NCI-H345 (cell line): ENCODE measurements at regions not wholly inside any gene's neighbourhood (a gene's known extent, or its start where the extent isn't known, plus 50 kb on each side); places are given as distances from the start of the nearest gene placed in this dataset.
"Not testable (repeated sequence)": the region's sequence is repeated elsewhere in the genome, so short reads cannot be mapped to it uniquely, and the experiment has no call there.

Source experiments
- DNase-seq: peaks from one replicate; lab custom pipeline; 2025; lab: John Stamatoyannopoulos, UW

DNA sequence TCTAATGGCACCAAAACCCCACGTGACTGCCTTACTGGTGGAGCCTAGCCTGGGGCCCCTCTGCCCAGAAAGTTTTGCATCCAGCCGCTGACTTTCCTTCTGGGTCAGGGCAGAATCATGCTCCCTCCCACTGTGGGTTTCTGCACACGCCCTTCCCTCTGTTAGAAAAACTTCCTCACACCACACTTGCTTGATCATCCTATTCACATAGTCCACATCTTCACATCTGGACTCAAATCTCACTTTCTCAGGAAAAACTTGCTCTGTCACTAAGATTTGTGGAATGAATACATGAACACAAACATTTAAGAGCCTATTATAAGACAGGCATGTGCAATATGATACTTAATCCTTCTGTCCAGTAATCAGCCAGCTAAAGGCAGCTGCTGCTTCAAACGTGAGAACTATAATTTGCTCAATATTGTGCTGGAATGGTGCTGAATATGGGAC is 274.7 kb downstream of the RND3 start:
- no peak for DNase-seq

DNA sequence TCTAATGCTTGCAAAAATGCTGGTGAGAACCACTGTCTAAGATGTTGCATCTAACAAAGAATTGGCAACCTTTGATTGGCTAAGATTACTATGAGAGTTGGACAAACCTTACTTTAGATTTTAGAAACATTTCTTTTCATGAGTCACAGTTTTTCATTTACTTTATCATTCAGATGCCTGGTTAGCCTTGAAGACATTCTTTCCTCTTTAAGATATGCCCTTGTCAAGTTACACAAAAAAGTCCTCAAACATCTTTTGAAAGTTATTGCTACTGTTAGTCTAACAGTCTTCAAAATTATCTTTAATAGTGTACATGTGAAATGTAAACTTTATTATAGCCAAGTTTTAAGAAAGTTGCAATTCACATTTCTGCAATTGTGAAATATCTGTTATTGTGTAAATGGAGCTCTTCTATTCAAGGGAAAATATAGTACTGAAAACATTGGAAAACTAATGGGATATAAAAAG is 276.3 kb downstream of the RND3 start:
- no peak for DNase-seq

DNA sequence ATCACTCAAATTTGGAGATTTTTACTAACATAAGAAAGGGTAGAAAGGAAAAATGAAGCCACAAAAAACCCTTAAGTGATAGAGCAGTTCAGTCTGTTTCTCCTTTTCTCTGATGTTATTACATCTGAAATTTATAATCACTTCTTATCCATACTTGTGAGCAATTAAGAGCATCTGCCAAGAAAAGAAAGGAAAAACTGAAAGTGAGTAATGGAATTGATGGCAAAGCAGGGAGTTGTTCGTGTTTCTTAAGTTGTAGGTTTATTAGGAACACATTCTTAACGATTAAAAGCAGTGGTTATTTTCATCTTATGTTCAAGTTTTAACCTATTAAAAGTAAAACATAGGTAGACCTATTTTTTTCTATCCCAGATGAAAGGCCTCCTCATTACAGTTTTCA is 277.7 kb downstream of the RND3 start:
- DNase-seq = no peak

DNA sequence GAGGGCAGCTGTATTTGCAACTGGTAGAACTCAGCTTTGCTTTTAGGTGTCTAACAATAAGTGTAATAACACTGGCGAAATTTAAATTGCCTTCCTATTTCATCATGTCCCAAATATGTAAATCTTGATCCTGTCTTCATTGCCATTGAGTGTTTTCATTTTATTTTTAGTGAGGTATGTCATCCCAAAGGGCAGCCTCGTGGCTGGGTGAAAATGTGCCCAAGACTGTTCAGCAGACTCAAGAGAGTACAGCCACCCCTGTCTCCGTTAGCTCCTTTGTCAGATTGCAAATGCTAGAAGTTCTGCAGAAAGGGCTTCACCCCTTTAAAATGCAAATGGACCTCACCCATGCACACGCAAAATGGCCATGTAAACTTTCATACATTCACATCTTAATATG is 278.8 kb downstream of the RND3 start:
- no peak for DNase-seq

DNA sequence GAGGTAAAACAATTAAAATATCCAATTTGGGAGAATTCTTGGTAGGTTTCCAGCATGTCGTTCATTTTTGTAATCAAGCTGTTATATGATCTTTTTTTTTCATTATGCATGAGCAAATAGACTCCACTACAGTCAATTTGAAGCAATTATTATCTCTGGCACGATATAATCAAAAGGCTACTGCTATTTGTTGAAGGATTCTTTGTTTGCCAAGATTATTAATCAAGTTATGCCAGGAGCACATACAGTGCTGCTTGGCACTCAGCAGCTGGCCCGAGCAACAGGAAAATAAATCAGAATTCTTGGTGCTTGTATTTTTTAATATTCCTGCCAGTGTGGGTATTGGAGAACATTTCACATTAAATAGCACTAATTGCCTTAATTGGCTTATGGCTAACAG is 279.5 kb downstream of the RND3 start:
- no peak for DNase-seq

DNA sequence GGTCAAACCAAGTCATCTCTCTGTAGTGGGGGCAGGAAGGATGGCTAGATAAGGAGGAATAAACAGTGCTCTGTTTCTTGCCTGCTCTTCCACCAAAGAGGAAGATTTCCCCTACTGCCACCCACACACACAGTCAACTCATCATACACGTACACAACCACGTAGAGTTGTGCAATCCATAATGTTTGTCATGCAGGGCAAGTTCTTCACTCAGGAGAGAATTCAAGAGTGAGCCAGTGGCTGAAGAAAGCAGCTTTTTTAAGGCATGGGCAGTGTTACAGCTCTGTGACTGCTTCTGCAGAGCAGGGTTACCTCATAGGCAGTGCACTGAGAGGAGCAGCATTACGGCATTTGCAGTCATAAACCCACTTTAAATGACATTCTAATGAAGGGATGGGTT is 283.0 kb downstream of the RND3 start:
- no peak for DNase-seq

DNA sequence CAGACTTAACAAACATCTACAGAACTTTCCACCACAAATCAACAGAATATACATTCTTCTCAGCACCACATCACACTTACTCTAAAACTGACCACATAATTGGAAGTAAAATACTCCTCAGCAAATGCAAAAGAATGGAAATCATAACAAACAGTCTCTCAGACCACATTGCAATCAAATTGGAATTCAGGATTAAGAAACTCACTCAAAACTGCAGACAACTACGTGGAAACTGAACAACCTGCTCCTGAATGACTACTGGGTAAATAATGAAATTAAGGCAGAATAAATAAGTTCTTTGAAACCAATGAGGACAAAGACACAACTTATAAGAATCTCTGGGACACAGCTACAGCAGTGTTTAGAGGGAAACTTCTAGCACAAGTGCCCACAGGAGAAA is 292.7 kb downstream of the RND3 start:
- not testable (repeated sequence) for DNase-seq

DNA sequence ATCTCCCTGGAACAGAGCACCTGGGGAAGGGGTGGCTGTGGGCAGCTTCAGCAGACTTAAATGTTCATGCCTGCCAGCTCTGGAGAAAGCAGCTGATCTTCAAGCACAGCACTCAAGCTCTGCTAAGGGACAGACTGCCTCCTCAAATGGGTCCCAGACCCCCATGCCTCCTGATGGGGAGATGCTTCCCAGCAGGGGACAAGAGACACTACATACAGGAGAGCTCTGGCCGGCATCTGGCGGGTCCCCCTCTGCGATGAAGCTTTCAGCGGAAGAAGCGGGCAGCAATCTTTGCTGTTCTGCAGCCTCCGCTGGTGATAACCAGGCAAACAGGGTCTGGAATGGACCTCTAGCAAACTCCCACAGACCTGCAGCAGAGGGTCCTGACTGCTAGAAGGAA is 294.8 kb downstream of the RND3 start:
- DNase-seq = no peak

DNA sequence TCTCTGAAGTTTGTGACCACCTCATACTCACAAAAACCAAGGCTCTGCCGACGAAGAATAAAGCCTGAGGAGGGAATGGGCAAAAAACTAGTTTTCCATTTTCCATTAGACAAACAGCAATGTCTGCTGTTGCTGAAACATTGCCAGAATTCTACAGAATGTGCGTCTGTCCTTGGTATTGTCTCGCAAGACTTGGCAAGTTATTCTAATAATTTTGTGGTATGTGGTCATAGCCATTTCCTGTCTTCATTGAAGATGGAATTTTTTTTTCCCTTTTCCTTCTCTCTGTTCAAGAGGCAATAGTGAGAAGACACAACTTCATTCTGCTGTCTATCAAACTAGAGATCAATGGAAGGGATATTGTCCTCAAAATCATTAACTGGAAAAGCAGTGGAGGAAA is 296.1 kb downstream of the RND3 start:
- DNase-seq = no peak

DNA sequence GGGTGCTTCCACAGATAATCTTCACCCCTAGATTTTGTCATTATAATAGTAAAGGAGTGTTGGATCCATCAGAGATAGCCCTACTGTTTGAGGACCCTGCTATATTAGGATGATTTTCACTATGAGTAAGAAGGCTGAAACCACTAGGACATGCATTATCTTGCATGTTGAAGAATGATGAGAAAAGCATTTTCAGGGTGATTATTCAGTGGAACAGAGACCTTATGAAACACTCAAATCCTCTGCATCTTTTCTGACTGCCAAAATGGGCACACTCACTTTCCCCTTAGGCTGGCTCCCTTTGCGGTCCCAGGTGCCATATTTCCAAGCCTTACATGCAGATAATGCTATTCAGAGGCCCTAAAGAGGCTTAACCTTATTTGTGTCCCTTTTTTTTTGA is 296.9 kb downstream of the RND3 start:
- no peak for DNase-seq

DNA sequence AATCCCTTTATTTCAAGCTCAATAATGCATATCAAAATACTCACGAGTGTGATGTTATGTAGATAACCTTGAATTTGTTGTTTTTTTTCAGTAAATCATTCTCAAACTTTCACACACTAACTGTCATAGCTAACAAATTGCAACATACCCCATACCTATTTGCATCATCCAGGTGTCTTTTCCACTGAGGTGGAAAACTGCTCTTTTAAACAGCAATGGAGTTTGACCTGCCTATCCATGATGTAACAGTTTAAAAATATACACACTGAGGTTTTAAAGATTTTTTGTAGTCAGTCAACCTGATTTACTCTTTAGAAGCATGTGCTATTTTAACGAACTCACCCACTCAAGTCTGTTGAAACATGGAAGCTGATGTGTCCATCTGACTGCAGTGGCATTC is 298.7 kb downstream of the RND3 start:
- DNase-seq = no peak

DNA sequence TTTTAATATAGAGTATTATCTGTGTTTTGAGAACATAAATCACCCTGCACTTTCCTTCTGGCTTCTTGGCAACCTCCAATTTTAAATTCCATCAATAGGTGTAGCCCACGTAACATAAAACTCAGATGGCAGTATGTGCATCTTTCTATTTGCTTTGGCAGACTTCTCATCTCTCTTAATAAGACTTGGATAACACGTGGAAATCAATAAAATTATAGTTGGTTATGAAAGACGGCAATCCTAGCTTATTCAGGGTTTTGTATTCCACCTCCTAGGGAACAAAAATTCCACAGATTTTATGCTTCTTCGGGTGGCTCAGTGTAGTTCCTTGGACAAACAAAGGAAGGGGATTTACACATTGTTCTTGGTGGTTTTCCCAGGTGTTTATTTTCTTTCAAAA is 299.3 kb downstream of the RND3 start:
- DNase-seq = no peak

DNA sequence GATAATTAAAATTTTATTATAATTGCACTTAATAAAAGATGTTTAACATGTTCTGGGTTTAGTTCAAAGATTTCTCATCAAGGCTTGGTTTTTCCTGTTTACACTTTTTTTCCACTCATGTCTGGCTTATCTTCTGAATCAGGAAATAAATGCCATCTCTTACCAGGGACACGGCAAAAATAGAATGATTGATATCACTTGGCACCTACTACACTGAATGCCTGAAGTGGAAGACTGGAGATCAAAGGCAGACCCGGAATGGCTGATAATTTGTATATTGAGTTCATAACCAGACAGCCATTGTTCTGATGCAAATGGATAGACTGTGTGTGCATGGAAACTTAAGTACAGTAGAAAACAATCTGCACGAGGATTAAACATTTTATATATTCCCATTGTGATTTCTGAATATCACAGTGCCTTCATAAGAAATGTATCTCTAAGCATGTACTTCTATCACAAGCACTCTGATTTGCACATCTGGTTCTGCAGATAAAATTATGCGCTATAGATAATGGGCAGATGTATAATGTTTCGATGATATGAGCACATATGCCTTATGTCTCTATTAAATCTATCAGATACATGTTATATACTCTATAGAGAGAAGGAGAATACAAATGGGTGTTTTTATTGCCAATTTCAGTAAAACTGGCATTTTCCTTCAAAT is 304.8 kb downstream of the RND3 start:
- DNase-seq = no peak

DNA sequence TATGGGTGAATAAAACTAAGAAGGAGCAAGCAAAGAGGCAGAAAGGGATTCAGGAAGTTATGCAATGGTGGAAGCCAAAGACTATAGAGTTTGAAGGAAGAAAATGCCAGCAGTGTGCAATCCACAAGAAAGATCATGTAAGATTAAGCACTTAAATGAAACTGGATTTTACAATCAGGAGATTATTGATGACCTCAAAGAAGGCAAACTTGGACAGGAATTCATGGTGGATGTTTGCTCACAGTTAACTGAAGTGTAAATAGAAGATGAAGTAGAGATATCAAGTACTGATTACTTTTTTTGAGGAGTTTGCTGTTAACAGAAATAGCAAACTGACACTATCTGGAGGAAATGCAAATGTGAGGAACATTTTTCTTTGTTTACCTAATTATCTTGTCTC is 308.9 kb downstream of the RND3 start:
- DNase-seq = no peak

DNA sequence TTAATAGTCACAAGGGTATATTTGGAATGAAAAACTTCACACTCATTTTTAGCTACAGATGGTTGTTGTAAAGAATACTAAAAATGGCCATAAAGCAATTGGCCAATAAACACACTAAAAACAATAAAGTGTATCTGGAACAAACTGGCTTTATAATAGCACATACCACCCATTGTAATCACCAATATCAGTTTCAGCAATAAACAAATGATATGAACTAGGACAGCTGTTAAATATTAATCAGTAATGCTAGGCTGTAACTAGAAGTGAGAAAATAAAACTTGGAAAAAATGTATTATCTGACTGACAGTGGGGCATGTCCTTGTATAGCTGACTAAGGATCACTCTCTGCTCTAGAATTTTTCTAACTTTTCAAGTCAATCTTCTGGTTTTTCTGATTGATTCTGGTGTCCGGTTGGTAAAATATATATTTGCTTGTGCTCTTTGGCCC is 312.5 kb downstream of the RND3 start:
- no peak for DNase-seq

DNA sequence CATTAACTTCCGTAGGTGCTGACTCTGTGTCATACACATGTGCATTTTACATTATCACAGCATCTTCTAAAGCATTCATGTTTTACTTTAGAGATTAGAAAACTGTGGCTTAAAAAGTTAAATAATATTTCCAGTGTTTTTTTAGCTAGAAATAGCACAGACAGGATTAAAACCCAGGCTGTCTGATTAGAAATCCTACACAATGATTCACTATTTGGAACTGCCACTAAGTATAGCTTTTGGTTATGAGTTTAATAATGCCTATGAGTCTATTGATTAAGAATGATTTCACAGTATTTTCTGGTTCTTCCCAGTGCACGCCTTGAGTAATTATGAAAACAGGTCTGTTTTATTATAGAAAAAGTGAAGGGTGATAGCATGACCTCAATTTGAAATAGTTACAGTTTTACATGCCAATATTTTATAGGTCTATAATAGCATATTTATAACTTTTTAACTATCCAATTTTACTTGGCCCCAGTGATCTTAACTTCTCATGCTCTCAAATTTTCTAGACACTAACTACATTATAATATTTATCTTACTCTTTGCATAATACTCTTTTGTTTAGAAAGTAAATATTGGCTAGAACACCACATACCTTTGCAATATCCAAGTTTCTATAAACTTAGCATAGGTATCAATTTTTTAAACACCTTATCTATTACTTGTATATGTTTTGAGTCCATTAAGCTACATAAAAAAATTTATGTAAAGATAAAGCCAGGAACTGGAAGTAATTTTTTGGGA is 313.2 kb downstream of the RND3 start:
- no peak for DNase-seq

DNA sequence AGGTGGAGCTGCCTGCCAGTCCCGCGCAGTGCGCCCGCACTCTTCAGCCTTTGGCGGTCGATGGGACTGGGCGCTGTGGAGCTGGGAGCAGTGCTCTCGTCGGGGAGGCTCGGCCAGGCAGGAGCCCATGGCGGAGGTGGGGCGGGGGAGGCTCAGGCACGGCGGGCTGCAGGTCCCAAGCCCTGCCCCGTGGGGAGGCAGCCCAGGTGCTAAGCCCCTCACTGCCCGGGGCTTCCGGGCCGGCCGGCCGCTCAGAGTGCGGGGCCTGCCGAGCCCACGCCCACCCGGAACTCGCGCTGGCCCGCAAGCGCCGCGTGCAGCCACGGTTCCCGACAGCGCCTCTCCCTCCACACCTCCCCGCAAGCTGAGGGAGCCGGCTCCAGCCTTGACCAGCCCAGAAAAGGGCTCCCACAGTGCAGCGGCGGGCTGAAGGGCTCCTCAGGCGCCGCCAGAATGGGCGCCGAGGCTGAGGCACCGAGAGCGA is 316.4 kb downstream of the RND3 start:
- no peak for DNase-seq

DNA sequence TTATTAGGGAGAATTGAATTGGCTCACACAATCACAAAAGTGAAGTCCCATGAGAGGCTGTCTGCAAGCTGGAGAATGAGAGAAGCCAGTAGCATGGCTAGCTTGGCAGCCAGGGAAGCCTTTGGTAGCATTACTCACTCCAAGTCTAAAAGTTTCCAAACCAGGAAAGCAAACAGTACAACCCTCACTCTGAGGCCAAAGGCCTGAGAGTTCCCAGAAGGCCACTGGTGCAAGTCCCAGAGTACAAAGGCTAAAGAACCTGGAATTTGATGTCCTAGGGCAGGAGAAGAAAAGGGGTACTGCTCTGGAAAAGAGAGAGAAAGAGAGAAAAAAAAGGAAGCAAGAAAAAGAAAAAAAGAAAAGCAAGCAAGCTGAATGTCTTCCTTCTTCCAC is 318.2 kb downstream of the RND3 start:
- DNase-seq = no peak

DNA sequence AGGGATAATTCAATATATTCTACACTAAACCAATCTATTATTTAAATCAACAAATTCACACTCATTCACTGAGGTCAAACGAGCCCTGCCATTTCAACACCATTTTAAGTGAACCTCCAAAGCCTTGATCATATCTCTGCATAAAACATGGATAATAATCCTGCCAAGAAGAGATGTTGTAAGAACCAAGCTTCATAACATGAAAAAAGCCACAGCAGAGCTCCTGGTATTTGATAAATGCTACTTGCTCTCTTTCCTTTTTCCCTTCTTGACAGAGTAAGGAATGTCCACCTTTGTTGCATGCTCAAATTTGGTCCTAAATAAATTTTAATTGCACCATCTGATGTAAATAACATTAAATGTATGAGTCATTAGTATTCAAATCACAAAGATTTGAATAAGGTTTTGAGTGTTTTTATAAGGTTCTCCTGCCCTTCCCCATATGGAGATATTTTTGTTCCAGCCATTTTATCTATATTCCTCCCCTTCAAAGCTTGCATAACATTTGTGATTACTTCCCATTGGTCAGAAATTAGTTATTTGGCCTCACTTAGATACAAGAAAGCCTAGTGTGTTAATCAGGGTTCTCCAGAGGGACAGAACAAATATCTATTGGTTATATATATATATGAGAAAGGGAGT is 318.8 kb downstream of the RND3 start:
- no peak for DNase-seq

DNA sequence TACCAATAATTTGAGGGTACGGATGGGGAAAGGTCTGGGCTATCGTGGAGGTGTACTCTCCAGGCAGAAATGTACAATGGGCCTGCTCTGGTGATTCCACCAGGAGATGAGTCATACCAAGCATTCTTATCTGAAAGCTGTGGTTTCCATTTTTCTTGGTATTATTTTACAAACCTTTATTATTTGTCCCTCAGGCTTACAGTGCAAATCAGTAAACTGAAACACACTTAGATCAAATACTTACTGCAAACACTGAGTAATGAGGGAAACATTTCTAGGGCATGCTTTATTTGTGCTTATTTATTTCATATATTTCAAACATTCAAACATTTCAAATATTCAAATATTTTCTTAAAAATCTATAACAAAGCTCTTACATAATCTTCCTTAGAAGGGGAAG is 319.8 kb downstream of the RND3 start:
- DNase-seq = no peak

DNA sequence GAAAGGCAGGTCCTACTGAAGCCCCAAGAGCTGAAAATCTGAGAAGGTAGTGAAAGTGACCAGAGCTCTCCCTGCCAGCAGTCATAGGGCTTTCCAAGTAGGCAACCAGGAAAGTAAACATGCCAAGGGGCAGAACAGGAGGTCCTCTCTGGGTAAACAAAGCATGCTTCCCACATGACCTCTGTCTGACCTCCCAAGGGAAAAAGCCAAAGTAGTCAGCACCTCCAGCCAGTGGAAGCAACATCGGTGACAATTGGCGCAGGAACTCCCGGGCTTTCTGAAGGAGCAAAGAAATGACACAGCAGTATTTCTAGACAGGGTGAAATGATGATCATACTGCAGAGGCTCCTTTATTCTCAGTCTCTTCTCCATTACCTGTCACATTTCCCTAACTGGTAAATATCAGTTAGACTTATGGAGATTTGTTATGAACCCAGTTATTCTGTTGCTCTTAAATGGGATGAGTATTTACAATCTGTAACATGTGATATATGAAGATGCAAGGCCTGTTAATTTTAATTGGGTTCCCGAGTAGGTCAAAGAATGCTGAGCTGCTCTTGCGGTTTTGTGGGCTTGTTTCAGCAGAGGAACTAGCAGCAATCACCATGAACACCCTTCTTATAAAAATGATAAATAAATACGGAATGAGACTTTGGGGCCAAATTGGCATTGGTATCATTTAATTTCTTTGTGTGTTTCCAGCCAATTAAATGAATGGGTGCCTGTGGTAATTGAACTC is 321.0 kb downstream of the RND3 start:
- no peak for DNase-seq

DNA sequence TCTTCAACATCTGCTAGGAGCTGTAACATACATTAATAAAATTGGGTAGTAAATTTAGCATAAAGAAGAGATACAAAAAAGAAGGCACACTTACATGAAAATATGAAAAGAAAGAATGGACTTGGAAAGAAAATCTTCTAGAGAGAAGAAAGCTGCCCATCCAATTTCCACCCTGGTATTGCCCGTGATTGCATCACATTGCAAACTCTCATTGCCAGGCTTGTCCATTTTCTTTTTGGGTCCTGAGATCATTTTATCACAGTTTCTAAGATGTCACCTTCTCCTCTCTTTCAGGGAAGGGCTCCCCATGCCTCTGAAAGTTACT is 321.5 kb downstream of the RND3 start:
- DNase-seq = no peak

DNA sequence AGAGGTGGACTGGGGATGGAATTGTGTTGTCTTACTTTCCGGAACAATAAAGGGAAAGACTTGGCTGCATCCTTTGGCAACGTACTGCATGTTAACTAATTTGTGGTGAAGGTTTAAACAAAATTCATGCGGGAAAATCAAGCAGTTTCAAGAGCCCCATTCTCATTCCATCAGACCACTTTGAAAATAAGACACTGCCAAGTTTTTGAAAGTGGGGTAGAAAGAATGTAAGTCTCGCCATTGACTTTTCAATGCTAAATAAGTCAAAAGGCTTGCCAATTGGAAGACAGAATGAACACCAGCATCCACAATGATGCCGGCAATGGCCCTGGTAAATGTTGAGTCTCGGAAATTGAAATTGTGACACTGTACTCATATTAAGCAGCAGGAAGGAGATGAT is 322.0 kb downstream of the RND3 start:
- no peak for DNase-seq
